Activated T-cell treated with anti-CD3 and anti-CD28 coated beads, Interleukin-2, amount 50 U/mL, for 4 hours (primary cell): ENCODE measurements at regions not wholly inside any gene's neighbourhood (a gene's known extent, or its start where the extent isn't known, plus 50 kb on each side); places are given as distances from the start of the nearest gene placed in this dataset.
"Not testable (repeated sequence)": the region's sequence is repeated elsewhere in the genome, so short reads cannot be mapped to it uniquely, and the experiment has no call there.

Experiments
- ATAC-seq, 2 donors: fragments of 200-7000 bp; cut with Tn5 transposase; one replicate each; pipeline ENCODE4 v1.10.0; 2021
- DNase-seq: peaks from one replicate; pipeline ENCODE4 v3.0.0-alpha.2; 2020
- H3K27me3 Mint-ChIP-seq: one replicate; pipeline ENCODE4 v1.8.0; 2021; ENCODE audit warnings: low read depth, mixed read lengths
- H3K36me3 Mint-ChIP-seq: one replicate; pipeline ENCODE4 v1.8.0; 2022; ENCODE audit warnings: mixed read lengths; ENCODE audit not compliant: insufficient read depth
- H3K4me1 Mint-ChIP-seq: one replicate; pipeline ENCODE4 v1.8.0; 2021; ENCODE audit warnings: low read depth, mixed read lengths
- H3K4me3 Mint-ChIP-seq: one replicate; pipeline ENCODE4 v1.8.0; 2021; ENCODE audit warnings: mild to moderate bottlenecking, moderate library complexity, mixed read lengths
- H3K9me3 Mint-ChIP-seq: one replicate; pipeline ENCODE4 v1.8.0; 2021; ENCODE audit warnings: mixed read lengths

DNA sequence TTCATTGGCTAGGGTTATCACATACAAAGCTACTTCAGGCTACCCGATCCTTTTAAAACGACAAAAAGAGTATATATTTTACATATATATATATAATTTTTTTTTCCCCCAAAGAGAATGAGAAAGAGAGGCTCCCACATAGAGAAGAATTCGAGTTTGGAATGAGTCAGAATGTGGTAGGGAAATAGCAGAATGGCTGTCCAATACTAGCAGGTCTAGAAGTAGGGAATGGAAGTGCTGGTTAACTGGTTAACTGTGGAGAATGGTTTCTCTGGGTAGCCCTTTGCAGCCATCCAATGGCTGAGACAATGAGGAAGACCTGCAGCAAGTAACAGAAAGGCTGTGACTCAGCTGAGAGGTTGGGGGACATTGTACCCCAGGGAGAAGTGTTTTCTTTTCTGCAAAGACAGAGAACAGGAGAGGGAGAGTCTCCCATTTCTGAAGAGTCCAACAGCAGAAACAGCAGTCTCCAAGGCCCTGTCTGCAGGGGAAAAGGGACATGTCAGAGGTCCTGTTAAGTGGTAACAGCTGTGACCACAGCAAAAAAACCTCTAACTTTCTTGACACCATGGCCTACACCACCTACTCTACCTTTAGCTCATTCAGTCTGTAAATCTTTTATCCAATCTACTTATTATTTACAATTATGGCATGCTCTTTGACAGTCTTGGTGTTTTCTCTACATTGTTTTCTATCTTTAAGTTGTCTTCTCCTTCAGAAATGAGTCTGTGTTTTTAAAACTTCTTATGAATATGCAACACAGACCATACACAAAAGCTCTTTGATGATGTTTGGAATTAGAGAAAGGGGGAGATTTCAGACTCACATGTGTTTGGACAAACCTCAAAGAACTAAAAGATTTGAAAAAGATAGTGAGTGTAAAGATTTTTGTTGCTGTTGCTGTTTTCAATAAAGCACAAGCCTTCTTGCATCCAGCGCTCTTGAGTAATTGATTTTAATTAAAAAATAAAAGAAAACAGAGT lies 116.1 kb upstream of the SLC7A14 start:
- H3K27me3 Mint-ChIP-seq, result peaks cover 4% of the 10 kb centered on the region
- H3K9me3 Mint-ChIP-seq, result no peaks in the 10 kb centered on the region
- no peak overlapping the region for H3K4me3 Mint-ChIP-seq
- ATAC-seq (no peak), DNase-seq (no peak)
- H3K4me1 Mint-ChIP-seq, result peaks cover 1% of the 10 kb centered on the region
- no peaks in the 10 kb centered on the region for H3K36me3 Mint-ChIP-seq

DNA sequence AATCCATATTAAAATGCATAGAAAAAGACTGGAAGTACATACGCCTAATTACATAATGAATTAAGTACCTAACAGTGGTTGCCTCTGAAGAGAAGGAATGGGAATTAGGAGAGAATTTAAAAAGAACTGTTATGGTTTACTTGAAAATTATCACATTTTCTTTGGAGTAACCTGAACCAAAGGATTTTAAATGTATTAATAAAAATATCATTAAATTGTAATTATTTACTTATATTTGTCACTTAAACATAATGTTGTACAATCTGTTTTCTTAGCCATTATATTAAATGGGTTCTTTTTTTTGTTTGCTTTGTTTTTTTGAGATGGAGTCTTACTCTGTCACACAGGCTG lies 114.2 kb upstream of the SLC7A14 start:
- H3K4me1 Mint-ChIP-seq, result peaks cover 1% of the 10 kb centered on the region
- H3K27me3 Mint-ChIP-seq, result peaks cover 2% of the 10 kb centered on the region
- no peaks in the 10 kb centered on the region for H3K9me3 Mint-ChIP-seq
- no peaks in the 10 kb centered on the region for H3K36me3 Mint-ChIP-seq
- DNase-seq (no peak), ATAC-seq (no peak)
- no peak overlapping the region for H3K4me3 Mint-ChIP-seq

GRCh38 chr3:170699158-170700053 lies 113.5 kb upstream of the SLC7A14 start:
- Mint-ChIP-seq H3K4me1 (peaks cover 1% of the 10 kb centered on the region), H3K4me3 (no peak overlapping the region)

DNA sequence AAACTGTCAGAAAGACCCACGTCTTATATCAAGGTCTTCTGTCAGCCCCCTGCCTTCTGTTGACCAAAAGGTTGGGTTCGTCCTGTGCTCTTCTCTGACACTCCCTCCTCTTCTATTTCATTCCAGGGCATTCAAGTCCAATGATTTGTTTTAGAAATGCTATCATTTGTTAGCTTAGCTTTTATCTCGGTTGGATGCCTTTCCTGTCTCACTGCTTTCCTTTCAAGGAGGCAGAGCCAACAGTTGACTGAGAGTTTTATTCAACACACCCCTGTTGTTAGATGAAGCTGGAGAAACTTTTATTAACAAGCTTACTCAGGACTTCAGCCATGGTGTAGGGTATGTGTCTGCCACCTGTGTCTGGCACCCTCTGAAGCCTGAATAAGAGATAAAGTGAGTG lies 112.0 kb upstream of the SLC7A14 start:
- Mint-ChIP-seq H3K4me1 (peaks cover 1% of the 10 kb centered on the region), H3K4me3 (no peak overlapping the region)
- ATAC-seq, result no peak

More at GRCh38 chr3:170699158-170700053, 113.5 kb upstream of the SLC7A14 start:
- no peaks in the 10 kb centered on the region for H3K27me3 Mint-ChIP-seq
- ATAC-seq (no peak), DNase-seq (no peak)
- no peaks in the 10 kb centered on the region for H3K36me3 Mint-ChIP-seq
- no peaks in the 10 kb centered on the region for H3K9me3 Mint-ChIP-seq

GRCh38 chr3:170697131-170697530 lies 111.3 kb upstream of the SLC7A14 start:
- no peak for DNase-seq
- H3K27me3 Mint-ChIP-seq, result no peaks in the 10 kb centered on the region
- H3K36me3 Mint-ChIP-seq, result no peaks in the 10 kb centered on the region
- ATAC-seq, result no peak
- no peak overlapping the region for H3K4me3 Mint-ChIP-seq
- H3K4me1 Mint-ChIP-seq, result peaks cover 1% of the 10 kb centered on the region
- no peaks in the 10 kb centered on the region for H3K9me3 Mint-ChIP-seq

More for the DNA sequence above, 112.0 kb upstream of the SLC7A14 start:
- no peaks in the 10 kb centered on the region for H3K36me3 Mint-ChIP-seq
- no peak for DNase-seq
- no peaks in the 10 kb centered on the region for H3K9me3 Mint-ChIP-seq
- no peaks in the 10 kb centered on the region for H3K27me3 Mint-ChIP-seq

GRCh38 chr3:170695486-170696064 lies 109.7 kb upstream of the SLC7A14 start:
- DNase-seq, result no peak
- Mint-ChIP-seq H3K4me3 (no peak overlapping the region), H3K27me3 (no peaks in the 10 kb centered on the region), H3K9me3 (no peaks in the 10 kb centered on the region), H3K4me1 (peaks cover 1% of the 10 kb centered on the region), H3K36me3 (no peaks in the 10 kb centered on the region)
- no peak for ATAC-seq

DNA sequence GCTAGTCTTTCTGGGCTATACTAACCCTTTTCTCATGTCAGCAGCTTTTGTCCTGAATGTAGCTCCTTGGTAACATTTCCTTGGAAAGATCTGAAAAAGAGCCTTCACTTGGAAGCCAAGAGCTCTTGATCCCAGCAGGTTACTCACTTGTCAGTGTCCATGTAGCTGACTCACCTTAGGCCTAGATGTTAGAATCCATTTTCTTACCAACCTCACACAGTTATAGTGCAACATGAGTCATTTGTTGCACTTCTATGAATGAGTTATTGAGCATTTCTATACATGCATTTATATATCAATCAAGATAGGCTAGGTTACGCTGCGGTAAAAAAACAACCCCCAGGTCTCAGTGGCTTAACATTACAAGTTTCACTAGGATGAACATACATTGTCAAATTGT lies 106.8 kb upstream of the SLC7A14 start:
- H3K27me3 Mint-ChIP-seq, result no peaks in the 10 kb centered on the region
- no peaks in the 10 kb centered on the region for H3K36me3 Mint-ChIP-seq
- no peak for DNase-seq
- no peaks in the 10 kb centered on the region for H3K9me3 Mint-ChIP-seq
- no peaks in the 10 kb centered on the region for H3K4me1 Mint-ChIP-seq
- H3K4me3 Mint-ChIP-seq, result no peak overlapping the region
- ATAC-seq, result peak in 1 of 2 donors; percentile 30

DNA sequence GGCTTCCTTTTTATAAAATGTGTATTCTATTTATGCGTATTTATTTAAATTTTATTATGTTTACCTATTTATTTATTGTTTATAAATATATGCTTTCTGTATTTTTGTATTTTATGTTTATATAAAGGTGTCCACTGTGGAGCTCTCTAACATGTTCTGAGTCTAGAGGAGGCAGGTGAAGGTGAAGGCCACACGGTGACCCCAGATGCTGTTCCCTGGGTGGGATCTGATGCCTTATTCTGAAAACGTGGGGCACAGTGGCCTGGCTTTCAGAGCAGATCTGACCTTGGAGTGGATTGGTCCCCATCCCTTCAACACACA lies 104.7 kb upstream of the SLC7A14 start:
- no peak for ATAC-seq
- Mint-ChIP-seq H3K36me3 (no peaks in the 10 kb centered on the region), H3K4me3 (no peak overlapping the region), H3K4me1 (no peaks in the 10 kb centered on the region), H3K9me3 (no peaks in the 10 kb centered on the region), H3K27me3 (no peaks in the 10 kb centered on the region)
- DNase-seq, result no peak

- ATAC-seq (no peak), DNase-seq (peak; percentile 27)
- Mint-ChIP-seq H3K9me3 (no peaks in the 10 kb centered on the region), H3K27me3 (no peaks in the 10 kb centered on the region), H3K4me1 (no peaks in the 10 kb centered on the region), H3K36me3 (no peaks in the 10 kb centered on the region), H3K4me3 (no peak overlapping the region)
Observed at GRCh38 chr3:170689893-170690660, 104.2 kb upstream of the SLC7A14 start.

DNA sequence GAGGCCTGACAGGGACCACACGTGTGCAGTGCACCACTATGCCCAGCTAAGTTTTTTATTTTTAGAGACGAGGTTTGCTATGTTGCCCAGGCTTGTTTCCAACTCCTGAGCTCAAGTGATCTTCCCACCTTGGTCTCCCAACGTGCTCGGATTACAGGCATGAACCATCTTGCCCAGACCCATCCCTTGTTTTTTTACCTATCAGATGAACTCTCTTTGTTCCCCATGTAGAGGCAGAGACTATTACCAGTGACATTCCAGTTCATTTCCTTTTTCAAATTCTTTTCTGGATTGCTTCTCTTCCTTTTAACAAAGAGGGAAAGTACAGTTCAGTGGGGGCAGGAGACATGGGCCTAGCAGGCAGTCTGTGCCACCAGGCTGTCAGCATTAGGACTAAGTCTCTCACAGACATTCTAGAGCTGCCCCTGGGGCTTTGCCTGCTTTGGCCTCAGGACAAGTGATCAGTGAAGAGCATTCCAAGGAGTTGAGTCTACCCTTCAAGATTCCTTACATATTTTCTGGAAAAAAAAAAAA lies 103.5 kb upstream of the SLC7A14 start:
- no peaks in the 10 kb centered on the region for H3K27me3 Mint-ChIP-seq
- no peaks in the 10 kb centered on the region for H3K36me3 Mint-ChIP-seq
- H3K4me1 Mint-ChIP-seq, result no peaks in the 10 kb centered on the region
- ATAC-seq, result no peak
- DNase-seq, result no peak
- H3K9me3 Mint-ChIP-seq, result no peaks in the 10 kb centered on the region
- no peak overlapping the region for H3K4me3 Mint-ChIP-seq

- not testable (repeated sequence) for H3K36me3 Mint-ChIP-seq, H3K27me3 Mint-ChIP-seq, DNase-seq, H3K9me3 Mint-ChIP-seq, ATAC-seq, H3K4me1 Mint-ChIP-seq, H3K4me3 Mint-ChIP-seq
Observed at GRCh38 chr3:170688222-170688621, 102.3 kb upstream of the SLC7A14 start.

DNA sequence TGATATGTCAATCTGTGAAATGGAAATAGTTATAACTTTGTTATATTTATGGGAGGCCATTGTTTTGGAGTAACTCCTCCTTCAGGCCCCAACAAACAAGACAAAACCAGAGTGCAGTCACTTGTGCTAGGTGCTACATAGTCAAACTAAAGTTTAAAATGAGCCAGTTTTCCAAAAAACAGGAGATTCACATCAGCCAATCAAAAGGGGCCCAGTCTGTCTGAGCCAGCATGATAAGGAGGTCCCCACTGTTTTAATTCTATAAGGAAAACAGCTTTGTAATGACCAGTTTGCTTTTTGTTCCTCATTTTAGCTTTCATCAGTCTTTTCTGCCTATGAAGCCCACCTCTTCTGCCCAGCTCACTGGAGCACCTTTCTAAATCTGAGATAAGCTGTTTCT lies 94.7 kb upstream of the SLC7A14 start:
- DNase-seq (no peak), ATAC-seq (no peak)
- H3K4me1 Mint-ChIP-seq, result no peaks in the 10 kb centered on the region
- no peaks in the 10 kb centered on the region for H3K9me3 Mint-ChIP-seq
- no peak overlapping the region for H3K4me3 Mint-ChIP-seq
- H3K36me3 Mint-ChIP-seq, result no peaks in the 10 kb centered on the region
- peaks cover 3% of the 10 kb centered on the region for H3K27me3 Mint-ChIP-seq

- Mint-ChIP-seq H3K4me3 (no peak overlapping the region), H3K9me3 (no peaks in the 10 kb centered on the region), H3K36me3 (no peaks in the 10 kb centered on the region), H3K27me3 (peaks cover 3% of the 10 kb centered on the region), H3K4me1 (no peaks in the 10 kb centered on the region)
- ATAC-seq, result no peak
- DNase-seq, result no peak
Observed at GRCh38 chr3:170679190-170679589, 93.3 kb upstream of the SLC7A14 start.

- Mint-ChIP-seq H3K36me3 (no peaks in the 10 kb centered on the region), H3K9me3 (no peaks in the 10 kb centered on the region), H3K4me3 (no peak overlapping the region), H3K27me3 (peaks cover 3% of the 10 kb centered on the region), H3K4me1 (no peaks in the 10 kb centered on the region)
- DNase-seq (no peak), ATAC-seq (no peak)
Observed at GRCh38 chr3:170670504-170670903, 84.6 kb upstream of the SLC7A14 start.
